ENCODE measurements at regions not wholly inside any gene's neighbourhood (a gene's known extent, or its start where the extent isn't known, plus 50 kb on each side); places are given as distances from the start of the nearest gene placed in this dataset.

DNA sequence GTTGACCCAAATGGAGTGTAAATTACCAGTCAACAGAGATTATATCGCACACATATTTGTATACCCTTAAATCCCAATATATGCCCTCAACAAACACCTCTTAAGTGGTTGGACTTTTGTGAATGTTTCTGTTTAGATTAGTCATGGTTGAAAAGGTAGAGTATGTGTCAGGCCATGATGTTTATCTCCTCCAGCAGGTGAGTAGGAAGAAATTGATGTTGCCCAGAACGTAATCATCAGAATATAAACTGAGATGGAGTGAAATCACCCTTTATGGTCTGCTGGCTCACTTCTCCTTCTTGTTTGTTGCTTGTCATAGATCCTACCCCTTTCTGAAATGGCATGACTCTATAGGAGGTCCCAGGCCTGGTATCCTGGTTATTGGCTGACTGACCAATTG lies 431.8 kb downstream of the ETS1 start:
- no peak for TF ChIP-seq EZH2 (IDR thresholded peaks at IDR 0.05; ENCODE audit: insufficient read depth, low read length)
- TF ChIP-seq, protein P1, sequence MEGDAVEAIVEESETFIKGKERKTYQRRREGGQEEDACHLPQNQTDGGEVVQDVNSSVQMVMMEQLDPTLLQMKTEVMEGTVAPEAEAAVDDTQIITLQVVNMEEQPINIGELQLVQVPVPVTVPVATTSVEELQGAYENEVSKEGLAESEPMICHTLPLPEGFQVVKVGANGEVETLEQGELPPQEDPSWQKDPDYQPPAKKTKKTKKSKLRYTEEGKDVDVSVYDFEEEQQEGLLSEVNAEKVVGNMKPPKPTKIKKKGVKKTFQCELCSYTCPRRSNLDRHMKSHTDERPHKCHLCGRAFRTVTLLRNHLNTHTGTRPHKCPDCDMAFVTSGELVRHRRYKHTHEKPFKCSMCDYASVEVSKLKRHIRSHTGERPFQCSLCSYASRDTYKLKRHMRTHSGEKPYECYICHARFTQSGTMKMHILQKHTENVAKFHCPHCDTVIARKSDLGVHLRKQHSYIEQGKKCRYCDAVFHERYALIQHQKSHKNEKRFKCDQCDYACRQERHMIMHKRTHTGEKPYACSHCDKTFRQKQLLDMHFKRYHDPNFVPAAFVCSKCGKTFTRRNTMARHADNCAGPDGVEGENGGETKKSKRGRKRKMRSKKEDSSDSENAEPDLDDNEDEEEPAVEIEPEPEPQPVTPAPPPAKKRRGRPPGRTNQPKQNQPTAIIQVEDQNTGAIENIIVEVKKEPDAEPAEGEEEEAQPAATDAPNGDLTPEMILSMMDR (IDR thresholded peaks at IDR 0.05; ENCODE audit: insufficient read depth, low read depth, low read length): no peak

Measured in astrocyte (in vitro differentiated cells and primary cell).